ENCODE measurements at regions not wholly inside any gene's neighbourhood (a gene's known extent, or its start where the extent isn't known, plus 50 kb on each side); places are given as distances from the start of the nearest gene placed in this dataset.

DNA sequence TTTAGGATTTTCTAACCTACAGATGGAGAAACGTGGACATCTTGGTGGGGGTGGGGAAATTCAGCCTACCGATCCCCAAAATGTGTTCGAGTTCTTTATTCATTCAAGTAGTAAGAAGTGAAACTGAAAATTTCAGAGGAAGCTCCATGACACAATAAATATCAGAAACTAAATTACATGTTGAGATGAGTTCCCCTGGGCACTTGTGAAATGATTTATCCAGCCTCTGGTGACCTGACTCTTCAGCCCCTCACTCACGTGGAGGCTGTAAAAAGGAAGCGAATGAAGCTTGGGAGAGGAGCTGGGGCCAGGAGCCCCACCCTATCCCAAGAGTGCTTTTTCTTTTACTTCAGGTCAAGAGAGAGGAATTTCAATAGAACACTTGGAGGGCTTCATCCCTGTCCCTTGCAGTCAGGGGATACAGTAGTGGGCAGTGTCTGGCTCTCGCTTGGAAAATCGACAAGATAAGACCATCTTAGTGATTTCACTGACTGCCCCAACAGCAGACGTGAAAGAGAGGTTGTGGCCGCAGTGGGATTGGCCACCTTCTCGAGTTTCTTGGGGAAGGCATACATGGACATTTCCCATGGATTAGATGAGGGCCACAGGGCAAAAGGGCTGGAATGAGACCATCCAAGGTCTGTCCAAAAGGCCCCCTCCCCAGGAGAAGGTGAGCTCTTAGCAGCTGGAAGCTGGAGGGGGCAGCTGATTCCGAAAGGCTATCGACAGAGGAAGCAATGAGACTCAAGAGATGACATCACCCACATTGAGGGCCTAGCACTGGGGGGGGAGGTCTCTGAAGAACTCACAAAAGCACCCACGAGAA lies 76.8 kb upstream of the SH3PXD2B start:
- no peak overlapping the region for H3K27ac ChIP-seq
- H3K36me3 ChIP-seq: no peaks in the 10 kb centered on the region
- no peak for TF ChIP-seq CTCF (IDR thresholded peaks at IDR 0.05)
- intact Hi-C loops (cut with DNase I; ENCODE audit: low total_unique reads): no loop called here
- no peaks in the 10 kb centered on the region for H3K27me3 ChIP-seq
- H3K4me3 ChIP-seq: no peak overlapping the region
- H3K4me1 ChIP-seq: peaks cover 0 to 18% (median 12%) of the 10 kb centered on the region in 4 donors
- DNase-seq: no peak
- no peaks in the 10 kb centered on the region for H3K9me3 ChIP-seq

DNA sequence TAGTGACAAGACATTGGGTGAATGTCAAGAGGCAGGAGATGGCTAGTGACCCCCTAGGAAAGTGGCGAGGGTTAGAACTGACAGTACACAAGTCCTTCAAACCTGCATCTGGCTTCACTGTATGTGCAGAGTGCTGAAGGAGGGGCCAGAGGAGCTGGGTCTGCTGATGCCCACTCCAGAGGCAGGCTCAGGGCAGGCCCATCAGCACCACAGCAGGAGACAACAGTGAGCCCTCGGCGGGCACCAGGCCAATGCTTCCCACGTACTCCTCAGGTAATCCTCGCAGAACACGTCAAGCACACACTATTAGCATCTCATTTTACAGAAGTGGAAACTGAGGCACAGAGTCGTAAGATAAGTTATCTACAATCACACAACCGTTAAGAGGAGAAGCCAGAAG lies 76.1 kb upstream of the SH3PXD2B start:
- DNase-seq: no peak
- Histone ChIP-seq H3K9me3 (no peaks in the 10 kb centered on the region), H3K4me3 (no peak overlapping the region), H3K4me1 (peaks cover 0 to 18% (median 12%) of the 10 kb centered on the region in 4 donors), H3K36me3 (no peaks in the 10 kb centered on the region), H3K27ac (no peak overlapping the region), H3K27me3 (no peaks in the 10 kb centered on the region)
- no peak for TF ChIP-seq CTCF (IDR thresholded peaks at IDR 0.05)
- intact Hi-C loops (cut with DNase I; ENCODE audit: low total_unique reads): no loop called here

GRCh38 chr5:172529896-172530295 lies 75.6 kb upstream of the SH3PXD2B start:
- intact Hi-C loops (cut with DNase I; ENCODE audit: low total_unique reads): no loop called here
- H3K36me3 ChIP-seq: no peaks in the 10 kb centered on the region
- H3K27ac ChIP-seq: no peak overlapping the region
- no peaks in the 10 kb centered on the region for H3K9me3 ChIP-seq
- no peak for DNase-seq
- peaks cover 0 to 17% (median 12%) of the 10 kb centered on the region in 4 donors for H3K4me1 ChIP-seq
- no peak for TF ChIP-seq CTCF (IDR thresholded peaks at IDR 0.05)
- H3K4me3 ChIP-seq: no peak overlapping the region
- H3K27me3 ChIP-seq: no peaks in the 10 kb centered on the region

- Histone ChIP-seq H3K27me3 (no peaks in the 10 kb centered on the region), H3K4me1 (peaks cover 0 to 3% (median under 1%) of the 10 kb centered on the region in 4 donors), H3K4me3 (no peak overlapping the region), H3K27ac (no peak overlapping the region), H3K9me3 (no peaks in the 10 kb centered on the region), H3K36me3 (no peaks in the 10 kb centered on the region)
- TF ChIP-seq CTCF (IDR thresholded peaks at IDR 0.05): no peak
- DNase-seq: no peak
- intact Hi-C loops (cut with DNase I; ENCODE audit: low total_unique reads): no loop called here
Measured at GRCh38 chr5:172528440-172528839, 74.1 kb upstream of the SH3PXD2B start.

- DNase-seq: no peak
- H3K4me1 ChIP-seq: no peaks in the 10 kb centered on the region
- no peaks in the 10 kb centered on the region for H3K36me3 ChIP-seq
- no peaks in the 10 kb centered on the region for H3K27me3 ChIP-seq
- H3K27ac ChIP-seq: no peak overlapping the region
- no peak overlapping the region for H3K4me3 ChIP-seq
- H3K9me3 ChIP-seq: no peaks in the 10 kb centered on the region
- no peak for TF ChIP-seq CTCF (IDR thresholded peaks at IDR 0.05)
- intact Hi-C loops (cut with DNase I; ENCODE audit: low total_unique reads): no loop called here
Measured at GRCh38 chr5:172527559-172527958, 73.2 kb upstream of the SH3PXD2B start.
